ENCODE measurements at regions not wholly inside any gene's neighbourhood (a gene's known extent, or its start where the extent isn't known, plus 50 kb on each side); places are given as distances from the start of the nearest gene placed in this dataset.

DNA sequence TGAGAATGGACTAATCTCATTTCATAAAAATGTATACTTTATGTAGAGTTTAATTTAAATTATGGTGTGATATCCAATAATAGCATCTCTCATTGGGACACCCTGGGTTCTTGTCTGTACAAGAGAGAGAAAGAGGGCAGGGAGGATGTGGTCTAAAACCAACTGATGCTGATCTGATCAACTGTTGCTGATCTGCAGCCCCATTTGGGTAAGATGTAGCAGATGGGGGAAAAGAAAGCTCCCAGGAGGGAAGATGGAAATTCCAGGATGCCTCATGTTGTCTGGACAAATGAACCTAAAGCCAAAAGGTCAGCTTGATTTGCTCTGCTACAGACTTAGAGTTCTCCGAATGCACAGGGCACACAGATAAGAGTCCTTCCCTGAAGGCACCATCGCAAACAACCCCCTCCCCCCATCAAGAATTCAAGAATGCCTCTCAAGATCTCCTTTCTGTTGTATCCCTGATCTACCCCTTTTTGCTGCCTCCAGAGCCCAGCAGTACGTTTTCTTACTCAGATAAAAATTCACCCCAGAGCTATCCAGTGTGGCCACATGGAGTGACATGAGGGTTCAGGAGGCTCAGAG is 171.4 kb upstream of the INHBA start:
- TF ChIP-seq, protein P1, sequence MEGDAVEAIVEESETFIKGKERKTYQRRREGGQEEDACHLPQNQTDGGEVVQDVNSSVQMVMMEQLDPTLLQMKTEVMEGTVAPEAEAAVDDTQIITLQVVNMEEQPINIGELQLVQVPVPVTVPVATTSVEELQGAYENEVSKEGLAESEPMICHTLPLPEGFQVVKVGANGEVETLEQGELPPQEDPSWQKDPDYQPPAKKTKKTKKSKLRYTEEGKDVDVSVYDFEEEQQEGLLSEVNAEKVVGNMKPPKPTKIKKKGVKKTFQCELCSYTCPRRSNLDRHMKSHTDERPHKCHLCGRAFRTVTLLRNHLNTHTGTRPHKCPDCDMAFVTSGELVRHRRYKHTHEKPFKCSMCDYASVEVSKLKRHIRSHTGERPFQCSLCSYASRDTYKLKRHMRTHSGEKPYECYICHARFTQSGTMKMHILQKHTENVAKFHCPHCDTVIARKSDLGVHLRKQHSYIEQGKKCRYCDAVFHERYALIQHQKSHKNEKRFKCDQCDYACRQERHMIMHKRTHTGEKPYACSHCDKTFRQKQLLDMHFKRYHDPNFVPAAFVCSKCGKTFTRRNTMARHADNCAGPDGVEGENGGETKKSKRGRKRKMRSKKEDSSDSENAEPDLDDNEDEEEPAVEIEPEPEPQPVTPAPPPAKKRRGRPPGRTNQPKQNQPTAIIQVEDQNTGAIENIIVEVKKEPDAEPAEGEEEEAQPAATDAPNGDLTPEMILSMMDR (IDR thresholded peaks at IDR 0.05; ENCODE audit: low read depth, low read length), result no peak
- TF ChIP-seq EZH2phosphoT487 (IDR thresholded peaks at IDR 0.05; ENCODE audit: low read depth), result no peak
